ENCODE measurements at regions not wholly inside any gene's neighbourhood (a gene's known extent, or its start where the extent isn't known, plus 50 kb on each side); places are given as distances from the start of the nearest gene placed in this dataset.

GRCh38 chr4:26126994-26127393 lies 193.8 kb upstream of the RBPJ start:
- H3K27me3 ChIP-seq (ENCODE audit: insufficient read depth, low read length) = no peaks in the 10 kb centered on the region
- WGBS = 96% methylated on average over 4 of the region's 4 CpGs
- H3K9me3 ChIP-seq (ENCODE audit: insufficient read depth, low read depth, low read length) = no peaks in the 10 kb centered on the region
- H3K4me1 ChIP-seq (ENCODE audit: insufficient read depth, low read length) = no peaks in the 10 kb centered on the region
- no peak overlapping the region for H3K4me3 ChIP-seq (ENCODE audit: low read length)
- H3K36me3 ChIP-seq (ENCODE audit: insufficient read depth, low read length) = no peaks in the 10 kb centered on the region
- no peak overlapping the region for H3K9ac ChIP-seq (ENCODE audit: low read depth, low read length)
- no peak overlapping the region for H3K27ac ChIP-seq (ENCODE audit: low read depth, low read length)

- no peaks in the 10 kb centered on the region for H3K27me3 ChIP-seq (ENCODE audit: insufficient read depth, low read length)
- no peaks in the 10 kb centered on the region for H3K36me3 ChIP-seq (ENCODE audit: insufficient read depth, low read length)
- H3K9me3 ChIP-seq (ENCODE audit: insufficient read depth, low read depth, low read length) = no peaks in the 10 kb centered on the region
- H3K4me3 ChIP-seq (ENCODE audit: low read length) = no peak overlapping the region
- H3K4me1 ChIP-seq (ENCODE audit: insufficient read depth, low read length) = no peaks in the 10 kb centered on the region
- H3K27ac ChIP-seq (ENCODE audit: low read depth, low read length) = no peak overlapping the region
- H3K9ac ChIP-seq (ENCODE audit: low read depth, low read length) = no peak overlapping the region
Observed at GRCh38 chr4:26127851-26128337, 192.9 kb upstream of the RBPJ start.

GRCh38 chr4:26130173-26130572 lies 190.6 kb upstream of the RBPJ start:
- Histone ChIP-seq H3K36me3 (ENCODE audit: insufficient read depth, low read length) (no peaks in the 10 kb centered on the region), H3K27ac (ENCODE audit: low read depth, low read length) (no peak overlapping the region), H3K9ac (ENCODE audit: low read depth, low read length) (no peak overlapping the region), H3K27me3 (ENCODE audit: insufficient read depth, low read length) (no peaks in the 10 kb centered on the region), H3K4me1 (ENCODE audit: insufficient read depth, low read length) (no peaks in the 10 kb centered on the region), H3K9me3 (ENCODE audit: insufficient read depth, low read depth, low read length) (no peaks in the 10 kb centered on the region), H3K4me3 (ENCODE audit: low read length) (no peak overlapping the region)
- WGBS = 91% methylated on average over 7 of the region's 7 CpGs

GRCh38 chr4:26130841-26131432 lies 189.9 kb upstream of the RBPJ start:
- no peak overlapping the region for H3K9ac ChIP-seq (ENCODE audit: low read depth, low read length)
- WGBS = 97% methylated on average over 10 of the region's 11 CpGs
- no peak overlapping the region for H3K27ac ChIP-seq (ENCODE audit: low read depth, low read length)
- H3K4me3 ChIP-seq (ENCODE audit: low read length) = no peak overlapping the region
- no peaks in the 10 kb centered on the region for H3K27me3 ChIP-seq (ENCODE audit: insufficient read depth, low read length)
- no peaks in the 10 kb centered on the region for H3K4me1 ChIP-seq (ENCODE audit: insufficient read depth, low read length)
- no peaks in the 10 kb centered on the region for H3K36me3 ChIP-seq (ENCODE audit: insufficient read depth, low read length)
- H3K9me3 ChIP-seq (ENCODE audit: insufficient read depth, low read depth, low read length) = no peaks in the 10 kb centered on the region

GRCh38 chr4:26131711-26132110 lies 189.1 kb upstream of the RBPJ start:
- WGBS = 96% methylated on average over 6 of the region's 6 CpGs
- Histone ChIP-seq H3K9me3 (ENCODE audit: insufficient read depth, low read depth, low read length) (no peaks in the 10 kb centered on the region), H3K4me3 (ENCODE audit: low read length) (no peak overlapping the region), H3K27ac (ENCODE audit: low read depth, low read length) (no peak overlapping the region), H3K27me3 (ENCODE audit: insufficient read depth, low read length) (no peaks in the 10 kb centered on the region), H3K9ac (ENCODE audit: low read depth, low read length) (no peak overlapping the region), H3K36me3 (ENCODE audit: insufficient read depth, low read length) (no peaks in the 10 kb centered on the region), H3K4me1 (ENCODE audit: insufficient read depth, low read length) (no peaks in the 10 kb centered on the region)

- 86% methylated on average over 6 of the region's 6 CpGs for WGBS
- Histone ChIP-seq H3K4me3 (ENCODE audit: low read length) (no peak overlapping the region), H3K4me1 (ENCODE audit: insufficient read depth, low read length) (no peaks in the 10 kb centered on the region), H3K36me3 (ENCODE audit: insufficient read depth, low read length) (no peaks in the 10 kb centered on the region), H3K27ac (ENCODE audit: low read depth, low read length) (no peak overlapping the region), H3K9ac (ENCODE audit: low read depth, low read length) (no peak overlapping the region), H3K27me3 (ENCODE audit: insufficient read depth, low read length) (no peaks in the 10 kb centered on the region), H3K9me3 (ENCODE audit: insufficient read depth, low read depth, low read length) (no peaks in the 10 kb centered on the region)
Observed at GRCh38 chr4:26132858-26133257, 188.0 kb upstream of the RBPJ start.

GRCh38 chr4:26133840-26134239 lies 187.0 kb upstream of the RBPJ start:
- no peaks in the 10 kb centered on the region for H3K27me3 ChIP-seq (ENCODE audit: insufficient read depth, low read length)
- no peaks in the 10 kb centered on the region for H3K4me1 ChIP-seq (ENCODE audit: insufficient read depth, low read length)
- 87% methylated on average over 1 of the region's 2 CpGs for WGBS
- H3K9ac ChIP-seq (ENCODE audit: low read depth, low read length) = no peak overlapping the region
- no peaks in the 10 kb centered on the region for H3K36me3 ChIP-seq (ENCODE audit: insufficient read depth, low read length)
- no peak overlapping the region for H3K27ac ChIP-seq (ENCODE audit: low read depth, low read length)
- H3K9me3 ChIP-seq (ENCODE audit: insufficient read depth, low read depth, low read length) = no peaks in the 10 kb centered on the region
- no peak overlapping the region for H3K4me3 ChIP-seq (ENCODE audit: low read length)

- WGBS = 96% methylated on average over 4 of the region's 4 CpGs
- no peaks in the 10 kb centered on the region for H3K27me3 ChIP-seq (ENCODE audit: insufficient read depth, low read length)
- no peaks in the 10 kb centered on the region for H3K9me3 ChIP-seq (ENCODE audit: insufficient read depth, low read depth, low read length)
- no peak overlapping the region for H3K27ac ChIP-seq (ENCODE audit: low read depth, low read length)
- H3K9ac ChIP-seq (ENCODE audit: low read depth, low read length) = no peak overlapping the region
- no peaks in the 10 kb centered on the region for H3K36me3 ChIP-seq (ENCODE audit: insufficient read depth, low read length)
- no peaks in the 10 kb centered on the region for H3K4me1 ChIP-seq (ENCODE audit: insufficient read depth, low read length)
- H3K4me3 ChIP-seq (ENCODE audit: low read length) = no peak overlapping the region
Observed at GRCh38 chr4:26135331-26135730, 185.5 kb upstream of the RBPJ start.

- no peaks in the 10 kb centered on the region for H3K27me3 ChIP-seq (ENCODE audit: insufficient read depth, low read length)
- no peak overlapping the region for H3K4me3 ChIP-seq (ENCODE audit: low read length)
- H3K36me3 ChIP-seq (ENCODE audit: insufficient read depth, low read length) = no peaks in the 10 kb centered on the region
- WGBS = 94% methylated on average over 2 of the region's 2 CpGs
- no peak overlapping the region for H3K9ac ChIP-seq (ENCODE audit: low read depth, low read length)
- H3K9me3 ChIP-seq (ENCODE audit: insufficient read depth, low read depth, low read length) = no peaks in the 10 kb centered on the region
- H3K4me1 ChIP-seq (ENCODE audit: insufficient read depth, low read length) = peaks cover 9% of the 10 kb centered on the region
- no peak overlapping the region for H3K27ac ChIP-seq (ENCODE audit: low read depth, low read length)
Observed at GRCh38 chr4:26136615-26137014, 184.2 kb upstream of the RBPJ start.

- Histone ChIP-seq H3K4me3 (ENCODE audit: low read length) (no peak overlapping the region), H3K36me3 (ENCODE audit: insufficient read depth, low read length) (no peaks in the 10 kb centered on the region), H3K9ac (ENCODE audit: low read depth, low read length) (no peak overlapping the region), H3K9me3 (ENCODE audit: insufficient read depth, low read depth, low read length) (no peaks in the 10 kb centered on the region), H3K4me1 (ENCODE audit: insufficient read depth, low read length) (peaks cover 11% of the 10 kb centered on the region), H3K27me3 (ENCODE audit: insufficient read depth, low read length) (no peaks in the 10 kb centered on the region), H3K27ac (ENCODE audit: low read depth, low read length) (no peak overlapping the region)
- 94% methylated on average over 5 of the region's 5 CpGs for WGBS
Observed at GRCh38 chr4:26137288-26137687, 183.5 kb upstream of the RBPJ start.

GRCh38 chr4:26139310-26139924 lies 181.4 kb upstream of the RBPJ start:
- H3K9ac ChIP-seq (ENCODE audit: low read depth, low read length) = no peak overlapping the region
- 62% methylated on average over 4 of the region's 4 CpGs for WGBS
- H3K4me3 ChIP-seq (ENCODE audit: low read length) = no peak overlapping the region
- no peaks in the 10 kb centered on the region for H3K27me3 ChIP-seq (ENCODE audit: insufficient read depth, low read length)
- H3K27ac ChIP-seq (ENCODE audit: low read depth, low read length) = no peak overlapping the region
- no peaks in the 10 kb centered on the region for H3K36me3 ChIP-seq (ENCODE audit: insufficient read depth, low read length)
- no peaks in the 10 kb centered on the region for H3K9me3 ChIP-seq (ENCODE audit: insufficient read depth, low read depth, low read length)
- H3K4me1 ChIP-seq (ENCODE audit: insufficient read depth, low read length) = peaks cover 11% of the 10 kb centered on the region
